K562 (cell line): ENCODE measurements at regions not wholly inside any gene's neighbourhood (a gene's known extent, or its start where the extent isn't known, plus 50 kb on each side); places are given as distances from the start of the nearest gene placed in this dataset.

Experiments used
- ATAC-seq: fragments of 200-7000 bp; cut with Tn5 transposase; 3 replicates; pipeline ENCODE4 v1.9.1; 2020; ENCODE audit warnings: moderate library complexity
- BruUV-seq: library from RNA; stranded (reverse); fragments of 400-500 nt; replicated peaks from 2 replicates; lab custom pipeline; 2021; lab: Mats Ljungman, UMichigan
- CTCF ChIA-PET: fragments of 300-600 bp; formaldehyde crosslinking; extraction: SDS; loops from one replicate; lab custom pipeline; 2021; ENCODE audit warnings: low intra/inter-chr PET ratio; lab: Yijun Ruan, JAX
- POLR2A ChIA-PET: fragments of 300-600, 350-650 bp; sonication (Branson Sonifier 250); formaldehyde crosslinking; extraction: SDS; loops from one replicate; lab custom pipeline; 2021; ENCODE audit warnings: antibody characterized with exemption, inconsistent platforms; lab: Yijun Ruan, JAX
- DNase-seq, 4 experiments: peaks; one replicate each; pipeline versions ENCODE4 v3.0.0 to v3.0.0-alpha.2; 2011 to 2018; ENCODE audit warnings: low spot score in 3 of 4, mixed read lengths in 3 of 4; ENCODE audit errors: extremely low read depth in 1 of 4
- FAIRE-seq: peaks from 2 replicates; lab custom pipeline; 2011; peaks lifted over from hg19 to GRCh38; lab: Jason Lieb, UNC
- H2AFZ ChIP-seq: 2 replicates; pipeline ENCODE4 v1.6.0; 2011; ENCODE audit warnings: low read depth, low read length, control low read depth, inconsistent platforms
- H3K27ac ChIP-seq: fragments of 200-600 bp; 3 replicates; pipeline ENCODE4 v1.8.0; 2011; ENCODE audit warnings: low read depth, mild to moderate bottlenecking, control low read depth, inconsistent platforms, low read length, moderate library complexity, mixed read lengths; ENCODE audit errors: extremely low read depth
- H3K27me3 ChIP-seq, 2 experiments: fragments of 300-600 bp in 1 of 2; 2 replicates in 1 of 2; 3 replicates in 1 of 2; pipeline versions ENCODE4 v1.6.0 to v1.8.0; 2011; ENCODE audit warnings: inconsistent platforms in 2 of 2, low read length in 2 of 2, mild to moderate bottlenecking in 1 of 2, mixed read lengths in 1 of 2, moderate library complexity in 1 of 2; ENCODE audit not compliant: control insufficient read depth in 2 of 2, insufficient read depth in 2 of 2
- H3K36me3 ChIP-seq: fragments of 300-600 bp; 3 replicates; pipeline ENCODE4 v1.8.0; 2011; ENCODE audit warnings: mild to moderate bottlenecking, low read length, inconsistent platforms; ENCODE audit not compliant: control insufficient read depth, insufficient read depth
- H3K4me1 ChIP-seq, 2 experiments: fragments of 200-600 bp in 1 of 2; replicated peaks in 1 of 2; 2 replicates in 1 of 2; 3 replicates in 1 of 2; pipeline versions ENCODE4 v1.5.1 to v1.8.0; 2011; ENCODE audit warnings: inconsistent platforms in 2 of 2, low read length in 2 of 2, mild to moderate bottlenecking in 1 of 2, mixed read lengths in 1 of 2, moderate library complexity in 1 of 2; ENCODE audit not compliant: control insufficient read depth in 2 of 2, insufficient read depth in 2 of 2
- H3K4me2 ChIP-seq: 2 replicates; pipeline ENCODE4 v1.6.1; 2011; ENCODE audit warnings: low read length, control low read depth, inconsistent platforms, mixed read lengths; ENCODE audit not compliant: insufficient read depth
- H3K4me3 ChIP-seq: fragments of 200-600 bp; sonication (generic), shearing (Covaris generic); 2 replicates; pipeline ENCODE4 v1.5.1; 2016; ENCODE audit warnings: control low read depth, inconsistent platforms
- H3K79me2 ChIP-seq: fragments of 200-600 bp; 3 replicates; pipeline ENCODE4 v1.8.0; 2011; ENCODE audit warnings: low read length, inconsistent platforms; ENCODE audit not compliant: control insufficient read depth, insufficient read depth
- H3K9ac ChIP-seq, 2 experiments: 2 replicates each; pipeline versions ENCODE4 v1.6.0 to v1.6.1; 2011; ENCODE audit warnings: low read depth in 2 of 2, low read length in 2 of 2, control low read depth in 1 of 2, inconsistent platforms in 1 of 2, mild to moderate bottlenecking in 1 of 2, mixed read lengths in 1 of 2; ENCODE audit not compliant: insufficient read depth in 1 of 2
- H3K9me1 ChIP-seq: one replicate; pipeline ENCODE4 v1.6.0; 2011; ENCODE audit warnings: inconsistent platforms, mild to moderate bottlenecking, low read length, moderate library complexity; ENCODE audit not compliant: control insufficient read depth, insufficient read depth
- H3K9me3 ChIP-seq: replicated peaks from 2 replicates; pipeline ENCODE4 v1.5.1; 2011; ENCODE audit warnings: low read depth, low read length, inconsistent platforms; ENCODE audit not compliant: control insufficient read depth, insufficient read depth
- H4K20me1 ChIP-seq: replicated peaks from 2 replicates; pipeline ENCODE4 v1.6.1; 2011; ENCODE audit warnings: low read length, inconsistent platforms, mixed read lengths; ENCODE audit not compliant: control insufficient read depth, insufficient read depth
- GMEB1 ChIP-seq: fragments of 250-450 bp; sonication (Bioruptor Pico); IDR thresholded peaks from 2 replicates; pipeline ENCODE4 v1.4.0; 2020; ENCODE audit warnings: mild to moderate bottlenecking
- HBP1 ChIP-seq: fragments of 450-650 bp; formaldehyde crosslinking; IDR thresholded peaks from 2 replicates; pipeline ENCODE4 v1.4.0; 2022; ENCODE audit warnings: missing genetic modification characterization
- NUFIP1 ChIP-seq: fragments of 450-650 bp; IDR thresholded peaks from 2 replicates; pipeline ENCODE4 v1.6.1; 2018; ENCODE audit not compliant: partially characterized antibody
- PHF21A ChIP-seq: fragments of 450-650 bp; IDR thresholded peaks from 2 replicates; pipeline ENCODE4 v1.6.1; 2017; ENCODE audit warnings: low read depth, borderline replicate concordance
- POU5F1 ChIP-seq: fragments of 150-350 bp; IDR thresholded peaks from 2 replicates; pipeline ENCODE4 v1.6.1; 2014; ENCODE audit warnings: borderline replicate concordance, low read length, low read depth, mild to moderate bottlenecking; ENCODE audit not compliant: partially characterized antibody
- RB1 ChIP-seq: fragments of 450-650 bp; IDR thresholded peaks from 2 replicates; pipeline ENCODE4 v1.6.1; 2017; ENCODE audit warnings: low read depth, mild to moderate bottlenecking
- SUPT5H ChIP-seq: fragments of 450-650 bp; IDR thresholded peaks from 2 replicates; pipeline ENCODE4 v1.6.1; 2016
- ZC3H11A ChIP-seq: IDR thresholded peaks from 2 replicates; pipeline ENCODE4 v1.6.1; 2012; ENCODE audit warnings: low read depth, low read length, improper control_type of control experiment
- ZNF133 ChIP-seq: fragments of 250-450 bp; sonication (Bioruptor Pico); IDR thresholded peaks from 2 replicates; pipeline ENCODE4 v1.4.0; 2020; ENCODE audit warnings: mild to moderate bottlenecking
- WGBS: fragments of 100-300 bp; shearing (Covaris generic); methylation state at CpG from one replicate; pipeline ENCODE4 v1.1.6; 2016; ENCODE audit warnings: low coverage, mixed read lengths; ENCODE audit not compliant: insufficient coverage; ENCODE audit errors: missing lambda C conversion rate; 5-methylcytosine and 5-hydroxymethylcytosine counted together
- in situ Hi-C: fragments of 300-500 bp; cut with MboI; formaldehyde crosslinking; loops from 4 replicates; pipeline ENCODE4 v1.15.0; 2018; ENCODE audit warnings: inconsistent platforms, mixed read lengths
- intact Hi-C: fragments of 100-400 bp; cut with micrococcal nuclease; formaldehyde crosslinking; loops from 2 replicates; pipeline ENCODE4 v1.14.2; 2022

- DNase-seq: no peak
- TF ChIP-seq HBP1 (CRISPR knock-in tag) (no peak), SUPT5H (no peak), ZNF133 (CRISPR knock-in tag) (no peak), POU5F1 (no peak), PHF21A (no peak), GMEB1 (CRISPR knock-in tag) (no peak), ZC3H11A (no peak), RB1 (no peak), NUFIP1 (no peak)
- TF ChIP-seq, all 486 proteins: peak for 0
- Histone ChIP-seq H4K20me1 (no peaks in the 10 kb centered on the region), H3K9me1 (no peaks in the 10 kb centered on the region), H2AFZ (no peak overlapping the region), H3K4me3 (no peak overlapping the region), H3K4me1 (no peaks in the 10 kb centered on the region), H3K9ac (no peak overlapping the region), H3K36me3 (no peaks in the 10 kb centered on the region), H3K27ac (no peak overlapping the region), H3K9me3 (no peaks in the 10 kb centered on the region; the same call in 1 of the 2 replicates), H3K4me2 (no peak overlapping the region), H3K27me3 (no peaks in the 10 kb centered on the region), H3K79me2 (no peaks in the 10 kb centered on the region)
- POLR2A ChIA-PET: no interaction called here
- no peak for ATAC-seq
- 0% methylated on average over 1 of the region's 1 CpG for WGBS
- BruUV-seq: no TSS peak
- intact Hi-C loops (no loop called here), in situ Hi-C loops (no loop called here)
- no peak for FAIRE-seq
- CTCF ChIA-PET: no interaction called here
Observed at GRCh38 chr13:65417953-65418352, 1812.2 kb downstream of the PCDH9 start.
